ENCODE measurements at regions not wholly inside any gene's neighbourhood (a gene's known extent, or its start where the extent isn't known, plus 50 kb on each side); places are given as distances from the start of the nearest gene placed in this dataset.

DNA sequence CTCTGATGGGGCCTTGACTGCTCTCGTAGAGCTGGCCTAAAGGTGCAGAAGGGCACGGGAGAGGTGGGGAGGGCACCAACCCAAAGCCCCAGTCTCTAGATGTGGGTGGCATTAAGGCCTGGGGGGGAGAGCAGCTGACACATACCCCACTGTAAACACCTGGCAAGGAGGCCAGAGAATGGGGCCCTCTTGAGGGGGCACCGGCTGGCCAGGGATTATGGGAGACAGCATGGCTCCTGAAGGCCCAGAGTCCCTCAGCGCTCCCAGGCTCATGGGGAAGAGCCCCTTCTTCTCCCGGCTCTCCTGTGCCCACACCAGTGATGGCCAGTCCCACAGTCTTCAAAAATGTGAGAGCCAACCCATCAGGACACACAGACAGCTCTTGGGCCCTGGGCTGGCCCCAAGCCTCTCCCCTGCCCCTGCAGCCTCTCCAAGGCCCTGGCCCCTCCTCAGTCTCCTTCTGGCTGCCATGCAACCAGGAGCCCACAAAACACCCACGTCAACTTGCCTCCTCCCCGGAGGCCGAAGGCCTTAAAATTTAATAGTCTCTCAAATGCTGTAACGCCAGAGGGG, 58.2 kb upstream of the FOXP4 start:
- CTCF ChIA-PET = no interaction called here
- H3K9me1 ChIP-seq (replicated peaks; ENCODE audit: control insufficient read depth, extremely low read depth, insufficient read depth, low read length) = no peaks in the 10 kb centered on the region
- no TSS peak for BruUV-seq (replicated peaks)
- H3K9me3 ChIP-seq (replicated peaks; ENCODE audit: control insufficient read depth, insufficient read depth, low read length) = no peaks in the 10 kb centered on the region
- FAIRE-seq (no peak), DNase-seq (ENCODE audit: low read depth, low spot score) (no peak)
- POLR2A ChIA-PET = no interaction called here
- no peak overlapping the region for H3K4me3 ChIP-seq (replicated peaks in 1 of 3; ENCODE audit: insufficient read depth in 1 of 3, low read depth in 1 of 3, low read length in 3 of 3)
- no peak for TF ChIP-seq FOS (IDR thresholded peaks at IDR 0.05; ENCODE audit: borderline replicate concordance, insufficient read depth, low read length)
- TF ChIP-seq, protein P1, sequence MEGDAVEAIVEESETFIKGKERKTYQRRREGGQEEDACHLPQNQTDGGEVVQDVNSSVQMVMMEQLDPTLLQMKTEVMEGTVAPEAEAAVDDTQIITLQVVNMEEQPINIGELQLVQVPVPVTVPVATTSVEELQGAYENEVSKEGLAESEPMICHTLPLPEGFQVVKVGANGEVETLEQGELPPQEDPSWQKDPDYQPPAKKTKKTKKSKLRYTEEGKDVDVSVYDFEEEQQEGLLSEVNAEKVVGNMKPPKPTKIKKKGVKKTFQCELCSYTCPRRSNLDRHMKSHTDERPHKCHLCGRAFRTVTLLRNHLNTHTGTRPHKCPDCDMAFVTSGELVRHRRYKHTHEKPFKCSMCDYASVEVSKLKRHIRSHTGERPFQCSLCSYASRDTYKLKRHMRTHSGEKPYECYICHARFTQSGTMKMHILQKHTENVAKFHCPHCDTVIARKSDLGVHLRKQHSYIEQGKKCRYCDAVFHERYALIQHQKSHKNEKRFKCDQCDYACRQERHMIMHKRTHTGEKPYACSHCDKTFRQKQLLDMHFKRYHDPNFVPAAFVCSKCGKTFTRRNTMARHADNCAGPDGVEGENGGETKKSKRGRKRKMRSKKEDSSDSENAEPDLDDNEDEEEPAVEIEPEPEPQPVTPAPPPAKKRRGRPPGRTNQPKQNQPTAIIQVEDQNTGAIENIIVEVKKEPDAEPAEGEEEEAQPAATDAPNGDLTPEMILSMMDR (IDR thresholded peaks at IDR 0.05; ENCODE audit: extremely low read depth in 1 of 2, insufficient read depth in 1 of 2, low read depth in 1 of 2, low read length in 2 of 2) = no peak
- no peak for TF ChIP-seq GATA2 (IDR thresholded peaks at IDR 0.05; ENCODE audit: insufficient read depth, insufficient read length, low read depth, low read length)
- TF ChIP-seq, protein P2, sequence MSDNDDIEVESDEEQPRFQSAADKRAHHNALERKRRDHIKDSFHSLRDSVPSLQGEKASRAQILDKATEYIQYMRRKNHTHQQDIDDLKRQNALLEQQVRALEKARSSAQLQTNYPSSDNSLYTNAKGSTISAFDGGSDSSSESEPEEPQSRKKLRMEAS (IDR thresholded peaks at IDR 0.05; ENCODE audit: insufficient read depth, insufficient read length) = no peak
- no peak for TF ChIP-seq MYC (IDR thresholded peaks at IDR 0.05; ENCODE audit: low read depth, low read length)
- TF ChIP-seq JUN (IDR thresholded peaks at IDR 0.05; ENCODE audit: borderline replicate concordance, insufficient read depth, insufficient read length, low read depth) = no peak
- TF ChIP-seq POLR2A (IDR thresholded peaks at IDR 0.05; ENCODE audit: low read depth, low read length) = no peak
- no peak for TF ChIP-seq POLR2AphosphoS5 (IDR thresholded peaks at IDR 0.05; ENCODE audit: insufficient read depth, low read depth, low read length)
- no peak for TF ChIP-seq EZH2 (IDR thresholded peaks at IDR 0.05; ENCODE audit: borderline replicate concordance, low read depth, low read length, severe bottlenecking)
- no peaks in the 10 kb centered on the region for H3K79me2 ChIP-seq (ENCODE audit: control insufficient read depth, insufficient read depth, low read length)
- no peaks in the 10 kb centered on the region for H3K4me1 ChIP-seq (ENCODE audit: control insufficient read depth, extremely low read depth, insufficient read depth, low read length)
- no peak overlapping the region for H3K4me2 ChIP-seq (ENCODE audit: insufficient read depth, low read length)
- no peaks in the 10 kb centered on the region for H3K36me3 ChIP-seq (ENCODE audit: control insufficient read depth in 2 of 2, extremely low read depth in 1 of 2, insufficient read depth in 2 of 2, low read length in 2 of 2)
- dilution Hi-C loops (cut with MboI; ENCODE audit: extremely low pct_ligation_motif_present, low sequenced_read_pairs) = no loop called here
- H3K27me3 ChIP-seq (ENCODE audit: control insufficient read depth in 2 of 2, insufficient read depth in 2 of 2, low read length in 2 of 2) = peaks cover 0 to 12% of the 10 kb centered on the region in 2 experiments
- no peak overlapping the region for H2AFZ ChIP-seq (ENCODE audit: low read depth, low read length)
- no peak overlapping the region for H3K27ac ChIP-seq (ENCODE audit: insufficient read depth, low read depth, low read length)
- H3K9ac ChIP-seq (replicated peaks; ENCODE audit: extremely low read depth, insufficient read depth, low read length) = no peak overlapping the region
- intact Hi-C loops (cut with micrococcal nuclease) = no loop called here
- H4K20me1 ChIP-seq (replicated peaks; ENCODE audit: control insufficient read depth, extremely low read depth, insufficient read depth, low read length) = no peaks in the 10 kb centered on the region
